ENCODE measurements at regions not wholly inside any gene's neighbourhood (a gene's known extent, or its start where the extent isn't known, plus 50 kb on each side); places are given as distances from the start of the nearest gene placed in this dataset.
"Not testable (repeated sequence)": the region's sequence is repeated elsewhere in the genome, so short reads cannot be mapped to it uniquely, and the experiment has no call there.

DNA sequence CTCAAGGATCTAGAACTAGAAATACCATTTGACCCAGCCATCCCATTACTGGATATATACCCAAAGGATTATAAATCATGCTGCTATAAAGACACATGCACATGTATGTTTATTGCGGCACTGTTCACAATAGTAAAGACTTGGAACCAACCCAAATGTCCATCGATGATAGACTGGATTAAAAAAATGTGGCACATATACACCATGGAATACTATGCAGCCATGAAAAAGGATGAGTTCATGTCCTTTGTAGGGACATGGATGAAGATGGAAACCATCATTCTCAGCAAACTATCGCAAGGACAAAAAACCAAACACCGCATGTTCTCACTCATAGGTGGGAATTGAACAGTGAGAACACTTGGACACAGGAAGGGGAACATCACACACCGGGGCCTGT, 80.7 kb upstream of the FOXN2 start:
- H3K4me3 ChIP-seq (ENCODE audit: control insufficient read depth in 1 of 7, extremely low read depth in 1 of 7, insufficient read depth in 4 of 7, low read depth in 2 of 7, low read length in 6 of 7); CTCF ChIA-PET; DNase-seq; H3K27me3 ChIP-seq (replicated peaks in 2 of 5; ENCODE audit: control insufficient read depth in 4 of 5, insufficient read depth in 5 of 5, low read length in 4 of 5); H3K36me3 ChIP-seq (ENCODE audit: control insufficient read depth in 4 of 4, insufficient read depth in 4 of 4, low read length in 3 of 4); H3K9me3 ChIP-seq (ENCODE audit: control extremely low read depth in 1 of 5, control insufficient read depth in 4 of 5, insufficient read depth in 2 of 5, low read depth in 1 of 5, low read length in 4 of 5); H3K27ac ChIP-seq (ENCODE audit: insufficient read depth in 1 of 2, low read depth in 1 of 2, low read length in 2 of 2, poor library complexity in 1 of 2, severe bottlenecking in 2 of 2); POLR2A ChIA-PET: not testable (repeated sequence)
- H3K4me1 ChIP-seq (ENCODE audit: control extremely low read depth in 1 of 4, control insufficient read depth in 4 of 4, insufficient read depth in 4 of 4, low read length in 3 of 4): peaks cover 3 to 10% (median 8%) of the 10 kb centered on the region in 4 experiments
- WGBS (ENCODE audit: insufficient coverage): no CpG with 5 or more reads among the region's 5 CpGs

DNA sequence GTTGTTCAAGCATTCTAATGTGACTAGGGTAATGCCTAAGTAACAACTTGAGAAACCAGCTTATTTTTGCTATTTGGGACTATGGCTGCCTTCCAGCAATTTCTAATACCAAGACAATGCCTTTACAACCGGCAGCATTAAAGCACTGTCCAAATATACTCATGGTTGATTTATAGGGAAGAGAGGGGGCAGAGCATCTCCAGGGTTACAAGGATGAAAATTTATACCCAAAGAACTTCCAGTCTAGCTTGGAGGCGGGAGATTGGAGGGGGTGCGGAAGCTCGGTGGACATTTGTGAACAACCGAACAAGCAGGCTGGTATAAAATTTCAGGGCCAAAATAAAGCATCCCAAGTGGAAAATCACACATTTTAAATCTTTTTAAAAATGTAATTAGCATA, 79.4 kb upstream of the FOXN2 start:
- H3K9me3 ChIP-seq (ENCODE audit: control extremely low read depth in 1 of 5, control insufficient read depth in 4 of 5, insufficient read depth in 2 of 5, low read depth in 1 of 5, low read length in 4 of 5): peaks cover 0 to 2% (median 0%) of the 10 kb centered on the region in 5 experiments
- POLR2A ChIA-PET: no interaction called here
- no peaks in the 10 kb centered on the region for H3K36me3 ChIP-seq (ENCODE audit: control insufficient read depth in 4 of 4, insufficient read depth in 4 of 4, low read length in 3 of 4)
- no peak overlapping the region for H3K4me3 ChIP-seq (ENCODE audit: control insufficient read depth in 1 of 7, extremely low read depth in 1 of 7, insufficient read depth in 4 of 7, low read depth in 2 of 7, low read length in 6 of 7)
- WGBS (ENCODE audit: insufficient coverage): no CpG with 5 or more reads among the region's 5 CpGs
- H3K27ac ChIP-seq (ENCODE audit: insufficient read depth in 1 of 2, low read depth in 1 of 2, low read length in 2 of 2, poor library complexity in 1 of 2, severe bottlenecking in 2 of 2): no peak overlapping the region
- CTCF ChIA-PET: no interaction called here
- H3K27me3 ChIP-seq (replicated peaks in 2 of 5; ENCODE audit: control insufficient read depth in 4 of 5, insufficient read depth in 5 of 5, low read length in 4 of 5): no peaks in the 10 kb centered on the region
- no peak for DNase-seq
- peaks cover 3 to 10% (median 8%) of the 10 kb centered on the region in 4 experiments for H3K4me1 ChIP-seq (ENCODE audit: control extremely low read depth in 1 of 4, control insufficient read depth in 4 of 4, insufficient read depth in 4 of 4, low read length in 3 of 4)

DNA sequence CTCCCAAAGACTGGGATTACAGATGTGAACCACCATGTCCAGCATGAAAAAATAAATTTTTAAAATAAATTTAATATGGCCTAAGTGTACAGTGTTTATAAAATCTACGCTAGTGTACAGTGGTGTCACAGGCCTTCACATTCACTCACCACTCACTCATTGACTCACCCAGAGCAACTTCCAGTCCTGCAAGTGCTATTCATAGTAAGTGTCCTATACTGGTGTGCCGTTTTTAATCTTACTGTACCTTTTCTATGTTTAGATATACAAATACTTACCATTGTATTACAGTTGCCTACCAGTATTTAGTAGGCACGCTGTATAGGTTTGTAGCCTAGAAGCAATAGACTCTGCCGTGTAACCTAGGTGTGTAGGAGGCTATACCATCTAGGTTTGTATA, 76.1 kb upstream of the FOXN2 start:
- H3K27ac ChIP-seq (ENCODE audit: insufficient read depth in 1 of 2, low read depth in 1 of 2, low read length in 2 of 2, poor library complexity in 1 of 2, severe bottlenecking in 2 of 2): no peak overlapping the region
- POLR2A ChIA-PET: no interaction called here

DNA sequence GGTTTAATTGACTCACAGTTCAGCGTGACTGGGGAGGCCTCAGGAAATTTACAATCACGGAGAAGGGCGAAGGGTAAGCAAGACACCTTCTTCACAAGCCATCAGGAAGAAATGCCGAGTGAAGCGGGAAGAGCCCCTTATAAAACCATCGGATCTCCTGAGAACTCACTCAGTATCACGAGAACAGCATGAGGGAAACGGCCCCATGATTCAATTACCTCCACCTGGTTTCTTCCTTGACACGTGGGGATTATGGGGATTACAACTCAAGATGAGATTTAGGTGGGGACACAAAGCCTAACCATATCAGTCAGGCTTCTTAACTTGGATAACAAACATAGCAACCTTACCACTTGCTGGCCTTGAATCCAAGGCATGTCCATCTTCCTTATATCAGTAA, 73.6 kb upstream of the FOXN2 start:
- no peak for DNase-seq
- no peaks in the 10 kb centered on the region for H3K27me3 ChIP-seq (replicated peaks in 2 of 5; ENCODE audit: control insufficient read depth in 4 of 5, insufficient read depth in 5 of 5, low read length in 4 of 5)
- over 99% methylated on average over 9 of the region's 9 CpGs for whole genome bisulfite sequencing (ENCODE audit: insufficient coverage)
- no peaks in the 10 kb centered on the region for H3K9me3 ChIP-seq (ENCODE audit: control extremely low read depth in 1 of 5, control insufficient read depth in 4 of 5, insufficient read depth in 2 of 5, low read depth in 1 of 5, low read length in 4 of 5)
- H3K4me3 ChIP-seq (ENCODE audit: control insufficient read depth in 1 of 7, extremely low read depth in 1 of 7, insufficient read depth in 4 of 7, low read depth in 2 of 7, low read length in 6 of 7): no peak overlapping the region
- ChIA-PET POLR2A (no interaction called here), CTCF (no interaction called here)
- peaks cover 3 to 17% (median 9%) of the 10 kb centered on the region in 4 experiments for H3K4me1 ChIP-seq (ENCODE audit: control extremely low read depth in 1 of 4, control insufficient read depth in 4 of 4, insufficient read depth in 4 of 4, low read length in 3 of 4)
- no peaks in the 10 kb centered on the region for H3K36me3 ChIP-seq (ENCODE audit: control insufficient read depth in 4 of 4, insufficient read depth in 4 of 4, low read length in 3 of 4)
- no peak overlapping the region for H3K27ac ChIP-seq (ENCODE audit: insufficient read depth in 1 of 2, low read depth in 1 of 2, low read length in 2 of 2, poor library complexity in 1 of 2, severe bottlenecking in 2 of 2)

More for the DNA sequence above, 76.1 kb upstream of the FOXN2 start:
- no peak for DNase-seq
- peaks cover 3 to 17% (median 10%) of the 10 kb centered on the region in 4 experiments for H3K4me1 ChIP-seq (ENCODE audit: control extremely low read depth in 1 of 4, control insufficient read depth in 4 of 4, insufficient read depth in 4 of 4, low read length in 3 of 4)
- H3K36me3 ChIP-seq (ENCODE audit: control insufficient read depth in 4 of 4, insufficient read depth in 4 of 4, low read length in 3 of 4): no peaks in the 10 kb centered on the region
- no peaks in the 10 kb centered on the region for H3K27me3 ChIP-seq (replicated peaks in 2 of 5; ENCODE audit: control insufficient read depth in 4 of 5, insufficient read depth in 5 of 5, low read length in 4 of 5)
- H3K9me3 ChIP-seq (ENCODE audit: control extremely low read depth in 1 of 5, control insufficient read depth in 4 of 5, insufficient read depth in 2 of 5, low read depth in 1 of 5, low read length in 4 of 5): no peaks in the 10 kb centered on the region
- CTCF ChIA-PET: no interaction called here
- WGBS (ENCODE audit: insufficient coverage): no CpG with 5 or more reads among the region's 4 CpGs
- H3K4me3 ChIP-seq (ENCODE audit: control insufficient read depth in 1 of 7, extremely low read depth in 1 of 7, insufficient read depth in 4 of 7, low read depth in 2 of 7, low read length in 6 of 7): no peak overlapping the region

DNA sequence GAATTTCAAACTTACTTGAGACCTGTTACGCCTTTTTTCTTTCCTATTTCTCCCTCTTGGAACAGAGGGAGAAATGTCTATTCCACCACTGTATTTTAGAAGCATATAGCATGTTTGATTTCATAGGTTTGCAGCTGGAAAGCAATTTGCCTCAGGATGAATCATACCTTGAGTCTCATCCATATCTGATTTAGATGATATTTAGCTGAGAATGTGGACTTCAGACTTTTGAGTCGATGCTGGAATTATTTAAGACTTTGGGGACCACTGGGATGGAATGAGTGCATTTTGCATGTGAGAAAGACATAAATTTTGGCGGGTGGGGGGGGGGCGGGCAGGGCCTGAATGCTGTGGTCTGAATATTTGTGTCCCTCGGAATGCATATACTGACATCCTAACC, 67.3 kb upstream of the FOXN2 start:
- CTCF ChIA-PET: no interaction called here
- Histone ChIP-seq H3K36me3 (ENCODE audit: control insufficient read depth in 4 of 4, insufficient read depth in 4 of 4, low read length in 3 of 4) (no peaks in the 10 kb centered on the region), H3K27me3 (replicated peaks in 2 of 5; ENCODE audit: control insufficient read depth in 4 of 5, insufficient read depth in 5 of 5, low read length in 4 of 5) (no peaks in the 10 kb centered on the region), H3K27ac (ENCODE audit: insufficient read depth in 1 of 2, low read depth in 1 of 2, low read length in 2 of 2, poor library complexity in 1 of 2, severe bottlenecking in 2 of 2) (no peak overlapping the region), H3K4me1 (ENCODE audit: control extremely low read depth in 1 of 4, control insufficient read depth in 4 of 4, insufficient read depth in 4 of 4, low read length in 3 of 4) (peaks cover 0 to 28% (median 0%) of the 10 kb centered on the region in 4 experiments), H3K4me3 (ENCODE audit: control insufficient read depth in 1 of 7, extremely low read depth in 1 of 7, insufficient read depth in 4 of 7, low read depth in 2 of 7, low read length in 6 of 7) (no peak overlapping the region), H3K9me3 (ENCODE audit: control extremely low read depth in 1 of 5, control insufficient read depth in 4 of 5, insufficient read depth in 2 of 5, low read depth in 1 of 5, low read length in 4 of 5) (no peaks in the 10 kb centered on the region)
- no CpG with 5 or more reads among the region's 5 CpGs for WGBS (ENCODE audit: insufficient coverage)
- DNase-seq: no peak
- POLR2A ChIA-PET: no interaction called here

DNA sequence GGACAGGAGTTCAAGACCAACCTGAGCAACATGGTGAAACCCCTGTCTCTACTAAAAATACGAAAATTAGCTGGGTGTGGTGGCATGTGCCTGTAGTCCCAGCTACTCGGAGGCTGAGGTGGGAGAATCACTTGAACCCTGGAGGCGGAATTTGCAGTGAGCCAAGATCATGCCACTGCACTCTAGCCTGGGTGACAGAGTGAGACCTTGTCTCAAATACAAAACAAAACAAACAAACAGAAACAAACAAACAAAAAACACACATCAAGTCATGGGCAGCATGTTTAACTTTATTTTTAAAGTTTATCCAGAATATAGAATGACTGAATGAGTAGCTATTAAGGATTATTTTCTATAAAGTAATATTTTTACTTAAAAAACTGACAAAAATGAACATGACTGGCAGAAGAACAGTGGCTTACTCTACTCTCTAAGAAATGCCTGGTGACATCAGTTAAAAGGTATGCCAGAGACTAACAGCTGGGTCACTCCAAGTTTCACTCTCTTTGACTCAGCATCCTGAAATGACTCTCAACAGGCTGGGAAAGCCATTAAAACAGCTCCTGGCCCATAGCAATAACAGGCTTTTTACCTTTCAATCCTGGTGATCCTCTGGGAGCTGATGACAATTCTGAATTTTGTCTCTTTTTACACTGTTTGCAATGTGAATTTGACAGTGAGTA, 66.1 kb upstream of the FOXN2 start:
- ChIA-PET CTCF (no interaction called here), POLR2A (no interaction called here)
- Histone ChIP-seq H3K27me3 (replicated peaks in 2 of 5; ENCODE audit: control insufficient read depth in 4 of 5, insufficient read depth in 5 of 5, low read length in 4 of 5) (no peaks in the 10 kb centered on the region), H3K9me3 (ENCODE audit: control extremely low read depth in 1 of 5, control insufficient read depth in 4 of 5, insufficient read depth in 2 of 5, low read depth in 1 of 5, low read length in 4 of 5) (no peaks in the 10 kb centered on the region), H3K4me3 (ENCODE audit: control insufficient read depth in 1 of 7, extremely low read depth in 1 of 7, insufficient read depth in 4 of 7, low read depth in 2 of 7, low read length in 6 of 7) (no peak overlapping the region), H3K4me1 (ENCODE audit: control extremely low read depth in 1 of 4, control insufficient read depth in 4 of 4, insufficient read depth in 4 of 4, low read length in 3 of 4) (peaks cover 0 to 34% (median 2%) of the 10 kb centered on the region in 4 experiments), H3K36me3 (ENCODE audit: control insufficient read depth in 4 of 4, insufficient read depth in 4 of 4, low read length in 3 of 4) (no peaks in the 10 kb centered on the region), H3K27ac (ENCODE audit: insufficient read depth in 1 of 2, low read depth in 1 of 2, low read length in 2 of 2, poor library complexity in 1 of 2, severe bottlenecking in 2 of 2) (no peak overlapping the region)
- no peak for DNase-seq
- WGBS (ENCODE audit: insufficient coverage): 100% methylated on average over 2 of the region's 3 CpGs

DNA sequence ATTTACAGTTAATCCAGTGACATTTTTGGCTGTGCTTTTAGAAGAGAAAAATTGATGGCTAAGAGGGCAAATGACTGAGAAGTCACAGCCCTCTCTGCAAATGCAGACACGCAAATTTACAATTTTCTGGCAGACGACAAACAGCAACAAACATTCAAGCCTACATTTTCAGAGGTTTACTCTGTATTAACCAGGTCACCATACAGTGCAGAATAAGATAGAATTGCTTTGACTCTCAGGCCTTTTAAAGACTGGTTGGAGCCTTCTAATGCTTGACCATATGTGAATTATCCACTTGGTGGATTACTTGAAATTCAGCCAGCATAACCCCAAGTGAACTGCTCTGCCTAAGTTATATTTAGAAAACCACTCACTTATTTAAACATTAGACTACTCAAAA, 65.5 kb upstream of the FOXN2 start:
- WGBS (ENCODE audit: insufficient coverage): 100% methylated on average over 2 of the region's 2 CpGs
- Histone ChIP-seq H3K27ac (ENCODE audit: insufficient read depth in 1 of 2, low read depth in 1 of 2, low read length in 2 of 2, poor library complexity in 1 of 2, severe bottlenecking in 2 of 2) (no peak overlapping the region), H3K9me3 (ENCODE audit: control extremely low read depth in 1 of 5, control insufficient read depth in 4 of 5, insufficient read depth in 2 of 5, low read depth in 1 of 5, low read length in 4 of 5) (no peaks in the 10 kb centered on the region), H3K36me3 (ENCODE audit: control insufficient read depth in 4 of 4, insufficient read depth in 4 of 4, low read length in 3 of 4) (no peaks in the 10 kb centered on the region), H3K27me3 (replicated peaks in 2 of 5; ENCODE audit: control insufficient read depth in 4 of 5, insufficient read depth in 5 of 5, low read length in 4 of 5) (no peaks in the 10 kb centered on the region), H3K4me3 (ENCODE audit: control insufficient read depth in 1 of 7, extremely low read depth in 1 of 7, insufficient read depth in 4 of 7, low read depth in 2 of 7, low read length in 6 of 7) (no peak overlapping the region), H3K4me1 (ENCODE audit: control extremely low read depth in 1 of 4, control insufficient read depth in 4 of 4, insufficient read depth in 4 of 4, low read length in 3 of 4) (peaks cover 0 to 37% (median 2%) of the 10 kb centered on the region in 4 experiments)
- DNase-seq: no peak
- ChIA-PET POLR2A (no interaction called here), CTCF (no interaction called here)

All from common myeloid progenitor, CD34-positive (primary cell).